H9 (cell line): ENCODE measurements at regions not wholly inside any gene's neighbourhood (a gene's known extent, or its start where the extent isn't known, plus 50 kb on each side); places are given as distances from the start of the nearest gene placed in this dataset.

Experiments
- DNase-seq: peaks from one replicate; pipeline ENCODE4 v3.0.0-alpha.2; 2017
- H2AFZ ChIP-seq: one replicate; pipeline ENCODE4 v1.6.1; 2013; ENCODE audit warnings: mild to moderate bottlenecking, low read length, control low read depth, moderate library complexity
- H2AK5ac ChIP-seq: 2 replicates; pipeline ENCODE4 v1.6.1; 2013; ENCODE audit warnings: low read length, control low read depth, mixed read lengths; ENCODE audit not compliant: insufficient read length
- H2BK120ac ChIP-seq: one replicate; pipeline ENCODE4 v1.6.1; 2013; ENCODE audit warnings: low read depth, mild to moderate bottlenecking, low read length, control low read depth, inconsistent platforms; ENCODE audit not compliant: poor library complexity, severe bottlenecking
- H2BK12ac ChIP-seq: 2 replicates; pipeline ENCODE4 v1.6.1; 2013; ENCODE audit warnings: low read length, control low read depth, mixed read lengths, low read depth; ENCODE audit not compliant: insufficient read length
- H2BK15ac ChIP-seq: 2 replicates; pipeline ENCODE4 v1.6.1; 2013; ENCODE audit warnings: low read depth, low read length, control low read depth
- H2BK20ac ChIP-seq: one replicate; pipeline ENCODE4 v1.6.1; 2013; ENCODE audit warnings: low read depth, mild to moderate bottlenecking, low read length, control low read depth, inconsistent platforms; ENCODE audit not compliant: poor library complexity, severe bottlenecking
- H2BK5ac ChIP-seq: 2 replicates; pipeline ENCODE4 v1.6.1; 2013; ENCODE audit warnings: low read length, control low read depth, mixed read lengths; ENCODE audit not compliant: insufficient read length
- H3K14ac ChIP-seq: 2 replicates; pipeline ENCODE4 v1.6.1; 2013; ENCODE audit warnings: low read length, control low read depth; ENCODE audit not compliant: insufficient read depth
- H3K18ac ChIP-seq: 2 replicates; pipeline ENCODE4 v1.6.1; 2013; ENCODE audit warnings: low read depth, mild to moderate bottlenecking, mixed read lengths, low read length, control low read depth; ENCODE audit not compliant: insufficient read length
- H3K23ac ChIP-seq: 2 replicates; pipeline ENCODE4 v1.6.1; 2013; ENCODE audit warnings: low read length, control low read depth, mixed read lengths, low read depth; ENCODE audit not compliant: insufficient read length
- H3K23me2 ChIP-seq: 2 replicates; pipeline ENCODE4 v1.6.1; 2013; ENCODE audit warnings: low read depth, mild to moderate bottlenecking, mixed read lengths, low read length, control low read depth; ENCODE audit not compliant: insufficient read length, poor library complexity, severe bottlenecking
- H3K27ac ChIP-seq: 2 replicates; pipeline ENCODE4 v1.5.1; 2013; ENCODE audit warnings: low read length, control low read depth, mixed read lengths, low read depth; ENCODE audit not compliant: insufficient read length
- H3K27me3 ChIP-seq: 2 replicates; pipeline ENCODE4 v1.6.1; 2013; ENCODE audit warnings: low read length, control low read depth, inconsistent platforms; ENCODE audit not compliant: insufficient read depth
- H3K4ac ChIP-seq: 2 replicates; pipeline ENCODE4 v1.6.1; 2013; ENCODE audit warnings: low read depth, mild to moderate bottlenecking, control low read depth, inconsistent platforms, low read length, moderate library complexity
- H3K4me1 ChIP-seq: 2 replicates; pipeline ENCODE4 v1.6.1; 2013; ENCODE audit warnings: low read length, control low read depth, inconsistent platforms; ENCODE audit not compliant: insufficient read depth
- H3K4me2 ChIP-seq: 2 replicates; pipeline ENCODE4 v1.6.1; 2013; ENCODE audit warnings: low read length, control low read depth, mixed read lengths; ENCODE audit not compliant: insufficient read length, insufficient read depth
- H3K56ac ChIP-seq: 2 replicates; pipeline ENCODE4 v1.6.1; 2013; ENCODE audit warnings: low read depth, mild to moderate bottlenecking, mixed read lengths, low read length, control low read depth; ENCODE audit not compliant: insufficient read length
- H3K79me1 ChIP-seq: 2 replicates; pipeline ENCODE4 v1.6.1; 2013; ENCODE audit warnings: low read depth, mild to moderate bottlenecking, moderate library complexity, low read length, control low read depth, inconsistent platforms; ENCODE audit not compliant: insufficient read depth, poor library complexity, severe bottlenecking
- H3K79me2 ChIP-seq: 2 replicates; pipeline ENCODE4 v1.6.1; 2013; ENCODE audit warnings: low read length, control low read depth, inconsistent platforms; ENCODE audit not compliant: insufficient read depth
- H3K9ac ChIP-seq: 2 replicates; pipeline ENCODE4 v1.6.1; 2013; ENCODE audit warnings: low read length, control low read depth, mixed read lengths; ENCODE audit not compliant: insufficient read length; ENCODE audit errors: extremely low read depth
- H3K9me3 ChIP-seq: one replicate; pipeline ENCODE4 v1.6.1; 2013; ENCODE audit warnings: low read depth, low read length, inconsistent platforms; ENCODE audit not compliant: control insufficient read depth
- H3T11ph ChIP-seq: one replicate; pipeline ENCODE4 v1.6.1; 2013; ENCODE audit warnings: mild to moderate bottlenecking, low read length, control low read depth, inconsistent platforms
- H4K20me1 ChIP-seq: one replicate; pipeline ENCODE4 v1.6.1; 2013; ENCODE audit not compliant: control insufficient read depth, insufficient read length, insufficient read depth
- H4K5ac ChIP-seq: 2 replicates; pipeline ENCODE4 v1.6.1; 2013; ENCODE audit warnings: low read depth, mild to moderate bottlenecking, mixed read lengths, low read length, control low read depth; ENCODE audit not compliant: insufficient read length
- H4K8ac ChIP-seq: replicated peaks from 2 replicates; pipeline ENCODE4 v1.6.1; 2013; ENCODE audit warnings: low read length, control low read depth, mixed read lengths, low read depth; ENCODE audit not compliant: insufficient read length
- H4K91ac ChIP-seq: 2 replicates; pipeline ENCODE4 v1.6.1; 2013; ENCODE audit warnings: low read depth, mild to moderate bottlenecking, moderate library complexity, mixed read lengths, low read length, control low read depth; ENCODE audit not compliant: insufficient read length
- H3K27ac Mint-ChIP-seq, 3 experiments: 2 replicates in 2 of 3; 3 replicates in 1 of 3; pipeline ENCODE4 v1.8.0; 2020 to 2021; ENCODE audit warnings: mixed read lengths in 3 of 3, mild to moderate bottlenecking in 1 of 3, moderate library complexity in 1 of 3
- H3K27me3 Mint-ChIP-seq: 2 replicates; pipeline ENCODE4 v1.8.0; 2021; ENCODE audit warnings: low read depth, mild to moderate bottlenecking, moderate library complexity, mixed read lengths
- H3K36me3 Mint-ChIP-seq, 3 experiments: 2 replicates in 2 of 3; 3 replicates in 1 of 3; pipeline ENCODE4 v1.8.0; 2020 to 2021; ENCODE audit warnings: low read depth in 3 of 3, mixed read lengths in 3 of 3; ENCODE audit not compliant: insufficient read depth in 1 of 3
- H3K4me1 Mint-ChIP-seq, 2 experiments: 2 replicates each; pipeline ENCODE4 v1.8.0; 2020; ENCODE audit warnings: mixed read lengths in 2 of 2
- H3K4me3 Mint-ChIP-seq, 2 experiments: 2 replicates in 1 of 2; 3 replicates in 1 of 2; pipeline ENCODE4 v1.8.0; 2020 to 2021; ENCODE audit warnings: mild to moderate bottlenecking in 2 of 2, mixed read lengths in 2 of 2, moderate library complexity in 1 of 2
- H3K9me3 Mint-ChIP-seq, 2 experiments: 2 replicates in 1 of 2; 3 replicates in 1 of 2; pipeline ENCODE4 v1.8.0; 2020; ENCODE audit warnings: mild to moderate bottlenecking in 2 of 2, mixed read lengths in 2 of 2, moderate library complexity in 1 of 2
- WGBS: extraction: QIAGEN DNeasy Blood & Tissue Kit; methylation state at CpG from one replicate; pipeline ENCODE4 v1.1.7; 2013; ENCODE audit warnings: missing lambda C conversion rate, low lambda C conversion rate, mixed read lengths; ENCODE audit not compliant: insufficient read length; ENCODE audit errors: extremely low coverage; 5-methylcytosine and 5-hydroxymethylcytosine counted together
- TF ChIP-seq, protein P1 (sequence below): fragments of 200-600 bp; sonication (generic); conservative IDR thresholded peaks from 3 replicates; pipeline ENCODE4 v1.8.0; 2021; ENCODE audit warnings: antibody characterized with exemption, mild to moderate bottlenecking

- H3K4ac ChIP-seq: no peak overlapping the region
- no CpG with 5 or more reads among the region's 2 CpGs for WGBS
- TF ChIP-seq, protein P1, sequence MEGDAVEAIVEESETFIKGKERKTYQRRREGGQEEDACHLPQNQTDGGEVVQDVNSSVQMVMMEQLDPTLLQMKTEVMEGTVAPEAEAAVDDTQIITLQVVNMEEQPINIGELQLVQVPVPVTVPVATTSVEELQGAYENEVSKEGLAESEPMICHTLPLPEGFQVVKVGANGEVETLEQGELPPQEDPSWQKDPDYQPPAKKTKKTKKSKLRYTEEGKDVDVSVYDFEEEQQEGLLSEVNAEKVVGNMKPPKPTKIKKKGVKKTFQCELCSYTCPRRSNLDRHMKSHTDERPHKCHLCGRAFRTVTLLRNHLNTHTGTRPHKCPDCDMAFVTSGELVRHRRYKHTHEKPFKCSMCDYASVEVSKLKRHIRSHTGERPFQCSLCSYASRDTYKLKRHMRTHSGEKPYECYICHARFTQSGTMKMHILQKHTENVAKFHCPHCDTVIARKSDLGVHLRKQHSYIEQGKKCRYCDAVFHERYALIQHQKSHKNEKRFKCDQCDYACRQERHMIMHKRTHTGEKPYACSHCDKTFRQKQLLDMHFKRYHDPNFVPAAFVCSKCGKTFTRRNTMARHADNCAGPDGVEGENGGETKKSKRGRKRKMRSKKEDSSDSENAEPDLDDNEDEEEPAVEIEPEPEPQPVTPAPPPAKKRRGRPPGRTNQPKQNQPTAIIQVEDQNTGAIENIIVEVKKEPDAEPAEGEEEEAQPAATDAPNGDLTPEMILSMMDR: peak; percentile 27; the same call in 2 of the 3 replicates
Observed at GRCh38 chr6:134691180-134691579, 258.7 kb downstream of the ALDH8A1 start.

More at GRCh38 chr6:134691180-134691579, 258.7 kb downstream of the ALDH8A1 start:
- Histone ChIP-seq H3K79me2 (no peaks in the 10 kb centered on the region), H2AK5ac (no peak overlapping the region), H3K79me1 (no peaks in the 10 kb centered on the region), H3T11ph (no peak overlapping the region), H4K91ac (no peak overlapping the region), H2BK20ac (no peak overlapping the region), H3K27me3 (no peaks in the 10 kb centered on the region), H4K20me1 (no peaks in the 10 kb centered on the region), H3K9me3 (no peaks in the 10 kb centered on the region), H3K9ac (no peak overlapping the region), H2BK12ac (no peak overlapping the region), H2AFZ (no peak overlapping the region), H2BK5ac (no peak overlapping the region), H3K23me2 (no peaks in the 10 kb centered on the region), H4K5ac (no peak overlapping the region), H2BK15ac (no peak overlapping the region), H2BK120ac (no peak overlapping the region), H3K27ac (no peak overlapping the region), H3K23ac (no peak overlapping the region), H3K14ac (no peak overlapping the region), H3K18ac (no peak overlapping the region), H4K8ac (no peak overlapping the region), H3K4me2 (no peak overlapping the region), H3K4me1 (no peaks in the 10 kb centered on the region), H3K56ac (no peak overlapping the region)
- Mint-ChIP-seq H3K36me3 (no peaks in the 10 kb centered on the region), H3K27ac (no peak overlapping the region), H3K4me1 (no peaks in the 10 kb centered on the region), H3K27me3 (no peaks in the 10 kb centered on the region), H3K9me3 (no peaks in the 10 kb centered on the region; a peak in 1 of 5 replicates), H3K4me3 (no peak overlapping the region)
- DNase-seq: no peak
